ENCODE measurements at regions not wholly inside any gene's neighbourhood (a gene's known extent, or its start where the extent isn't known, plus 50 kb on each side); places are given as distances from the start of the nearest gene placed in this dataset.

GRCh38 chr5:51644976-51645375 is 261.7 kb downstream of the ISL1 start:
- H3K4me3 ChIP-seq, result no peak overlapping the region
- no peak for ATAC-seq (replicated peaks in 6 of 8)
- in situ Hi-C loops (cut with MboI; ENCODE audit: low pct_unique_long_range_greater_than_20kb in 2 of 9, low sequenced_read_pairs in 9 of 9, unreplicated experiment in 9 of 9), result no loop called here
- no peaks in the 10 kb centered on the region for H3K4me1 ChIP-seq (replicated peaks in 1 of 2)
- H3K27ac ChIP-seq, result no peak overlapping the region
- 0 to 100% (median 86%) methylated on average over 2 of the region's 2 CpGs; no CpG with 5 or more reads in 3 of the 10 experiments for WGBS, 10 experiments

- in situ Hi-C loops (cut with MboI; ENCODE audit: low pct_unique_long_range_greater_than_20kb in 2 of 9, low sequenced_read_pairs in 9 of 9, unreplicated experiment in 9 of 9), result no loop called here
- Histone ChIP-seq H3K27ac (no peak overlapping the region), H3K4me3 (no peak overlapping the region), H3K4me1 (replicated peaks in 1 of 2) (no peaks in the 10 kb centered on the region)
- ATAC-seq (replicated peaks in 6 of 8), result no peak
Measured at GRCh38 chr5:51646482-51646881, 263.2 kb downstream of the ISL1 start.

- H3K27ac ChIP-seq, result no peak overlapping the region
- no peak overlapping the region for H3K4me3 ChIP-seq
- no peaks in the 10 kb centered on the region for H3K4me1 ChIP-seq (replicated peaks in 1 of 2)
- WGBS, 10 experiments, result 0 to 91% (median 85%) methylated on average over 1 of the region's 1 CpG; no CpG with 5 or more reads in 4 of the 10 experiments
- no peak for ATAC-seq (replicated peaks in 6 of 8)
- in situ Hi-C loops (cut with MboI; ENCODE audit: low pct_unique_long_range_greater_than_20kb in 2 of 9, low sequenced_read_pairs in 9 of 9, unreplicated experiment in 9 of 9), result no loop called here
Measured at GRCh38 chr5:51650824-51651223, 267.6 kb downstream of the ISL1 start.

- no peak for ATAC-seq (replicated peaks in 6 of 8)
- H3K27ac ChIP-seq, result no peak overlapping the region
- no peaks in the 10 kb centered on the region for H3K4me1 ChIP-seq (replicated peaks in 1 of 2)
- WGBS, 10 experiments, result 0 to 100% (median 60%) methylated on average over 1 to 2 of the region's 2 CpGs; no CpG with 5 or more reads in 1 of the 10 experiments
- in situ Hi-C loops (cut with MboI; ENCODE audit: low pct_unique_long_range_greater_than_20kb in 2 of 9, low sequenced_read_pairs in 9 of 9, unreplicated experiment in 9 of 9), result no loop called here
- H3K4me3 ChIP-seq, result no peak overlapping the region
Measured at GRCh38 chr5:51651476-51651875, 268.2 kb downstream of the ISL1 start.

GRCh38 chr5:51651889-51652288 is 268.6 kb downstream of the ISL1 start:
- WGBS, 10 experiments, result 3 to 100% (median 79%) methylated on average over 2 of the region's 2 CpGs
- in situ Hi-C loops (cut with MboI; ENCODE audit: low pct_unique_long_range_greater_than_20kb in 2 of 9, low sequenced_read_pairs in 9 of 9, unreplicated experiment in 9 of 9), result no loop called here
- H3K4me1 ChIP-seq (replicated peaks in 1 of 2), result no peaks in the 10 kb centered on the region
- ATAC-seq (replicated peaks in 6 of 8), result no peak
- no peak overlapping the region for H3K27ac ChIP-seq
- no peak overlapping the region for H3K4me3 ChIP-seq

GRCh38 chr5:51652980-51653379 is 269.7 kb downstream of the ISL1 start:
- WGBS, 10 experiments, result 0 to 100% (median 60%) methylated on average over 1 to 2 of the region's 2 CpGs; no CpG with 5 or more reads in 1 of the 10 experiments
- Histone ChIP-seq H3K4me1 (replicated peaks in 1 of 2) (no peaks in the 10 kb centered on the region), H3K27ac (no peak overlapping the region), H3K4me3 (no peak overlapping the region)
- in situ Hi-C loops (cut with MboI; ENCODE audit: low pct_unique_long_range_greater_than_20kb in 2 of 9, low sequenced_read_pairs in 9 of 9, unreplicated experiment in 9 of 9), result no loop called here
- no peak for ATAC-seq (replicated peaks in 6 of 8)

GRCh38 chr5:51657340-51658240 is 274.3 kb downstream of the ISL1 start:
- Histone ChIP-seq H3K4me3 (no peak overlapping the region), H3K27ac (no peak overlapping the region), H3K4me1 (replicated peaks in 1 of 2) (no peaks in the 10 kb centered on the region)
- in situ Hi-C loops (cut with MboI; ENCODE audit: low pct_unique_long_range_greater_than_20kb in 2 of 9, low sequenced_read_pairs in 9 of 9, unreplicated experiment in 9 of 9), result no loop called here
- 0 to 100% (median 81%) methylated on average over 1 to 7 of the region's 7 CpGs for WGBS, 10 experiments
- ATAC-seq (replicated peaks in 6 of 8), result no peak

- no peak for ATAC-seq (replicated peaks in 6 of 8)
- WGBS, 10 experiments, result 0 to 100% (median 19%) methylated on average over 1 to 2 of the region's 2 CpGs; no CpG with 5 or more reads in 3 of the 10 experiments
- no peak overlapping the region for H3K27ac ChIP-seq
- peaks cover 12 to 20% of the 10 kb centered on the region in 2 donors for H3K4me1 ChIP-seq (replicated peaks in 1 of 2)
- in situ Hi-C loops (cut with MboI; ENCODE audit: low pct_unique_long_range_greater_than_20kb in 2 of 9, low sequenced_read_pairs in 9 of 9, unreplicated experiment in 9 of 9), result no loop called here
- no peak overlapping the region for H3K4me3 ChIP-seq
Measured at GRCh38 chr5:51661646-51662265, 278.5 kb downstream of the ISL1 start.

GRCh38 chr5:51664491-51665250 is 281.4 kb downstream of the ISL1 start:
- Histone ChIP-seq H3K4me1 (replicated peaks in 1 of 2) (peaks cover 12 to 20% of the 10 kb centered on the region in 2 donors), H3K4me3 (no peak overlapping the region), H3K27ac (no peak overlapping the region)
- in situ Hi-C loops (cut with MboI; ENCODE audit: low pct_unique_long_range_greater_than_20kb in 2 of 9, low sequenced_read_pairs in 9 of 9, unreplicated experiment in 9 of 9), result no loop called here
- peak in 5 of 8 experiments; percentile 44 to 91 (median 85) for ATAC-seq (replicated peaks in 6 of 8)
- WGBS, 10 experiments, result 0 to 71% (median 35%) methylated on average over 1 to 4 of the region's 4 CpGs

- ATAC-seq (replicated peaks in 6 of 8), result no peak
- H3K4me3 ChIP-seq, result no peak overlapping the region
- H3K27ac ChIP-seq, result no peak overlapping the region
- in situ Hi-C loops (cut with MboI; ENCODE audit: low pct_unique_long_range_greater_than_20kb in 2 of 9, low sequenced_read_pairs in 9 of 9, unreplicated experiment in 9 of 9), result no loop called here
- 0 to 100% (median 56%) methylated on average over 1 of the region's 1 CpG; no CpG with 5 or more reads in 1 of the 10 experiments for WGBS, 10 experiments
- peaks cover 12 to 20% of the 10 kb centered on the region in 2 donors for H3K4me1 ChIP-seq (replicated peaks in 1 of 2)
Measured at GRCh38 chr5:51665251-51665593, 282.0 kb downstream of the ISL1 start.

- no peak for ATAC-seq (replicated peaks in 6 of 8)
Measured at GRCh38 chr5:51669095-51669494, 285.8 kb downstream of the ISL1 start.

GRCh38 chr5:51678330-51678729 is 295.1 kb downstream of the ISL1 start:
- Histone ChIP-seq H3K27ac (no peak overlapping the region), H3K4me1 (replicated peaks in 1 of 2) (peaks cover 2 to 18% of the 10 kb centered on the region in 2 donors), H3K4me3 (no peak overlapping the region)
- in situ Hi-C loops (cut with MboI; ENCODE audit: low pct_unique_long_range_greater_than_20kb in 2 of 9, low sequenced_read_pairs in 9 of 9, unreplicated experiment in 9 of 9), result no loop called here
- peak in 1 of 8 experiments; percentile 19 for ATAC-seq (replicated peaks in 6 of 8)
- WGBS, 10 experiments, result 64 to 100% (median 80%) methylated on average over 1 to 3 of the region's 3 CpGs; no CpG with 5 or more reads in 1 of the 10 experiments

More at GRCh38 chr5:51669095-51669494, 285.8 kb downstream of the ISL1 start:
- Histone ChIP-seq H3K4me3 (no peak overlapping the region), H3K4me1 (replicated peaks in 1 of 2) (peaks cover 12 to 15% of the 10 kb centered on the region in 2 donors), H3K27ac (no peak overlapping the region)
- 18 to 100% (median 88%) methylated on average over 1 to 4 of the region's 4 CpGs for WGBS, 10 experiments
- in situ Hi-C loops (cut with MboI; ENCODE audit: low pct_unique_long_range_greater_than_20kb in 2 of 9, low sequenced_read_pairs in 9 of 9, unreplicated experiment in 9 of 9), result no loop called here

GRCh38 chr5:51679286-51679685 is 296.0 kb downstream of the ISL1 start:
- in situ Hi-C loops (cut with MboI; ENCODE audit: low pct_unique_long_range_greater_than_20kb in 2 of 9, low sequenced_read_pairs in 9 of 9, unreplicated experiment in 9 of 9), result no loop called here
- H3K4me1 ChIP-seq (replicated peaks in 1 of 2), result peaks cover 4 to 19% of the 10 kb centered on the region in 2 donors

More at GRCh38 chr5:51679286-51679685, 296.0 kb downstream of the ISL1 start:
- no peak for ATAC-seq (replicated peaks in 6 of 8)
- Histone ChIP-seq H3K27ac (no peak overlapping the region), H3K4me3 (no peak overlapping the region)
